B cell (primary cell): ENCODE measurements at regions not wholly inside any gene's neighbourhood (a gene's known extent, or its start where the extent isn't known, plus 50 kb on each side); places are given as distances from the start of the nearest gene placed in this dataset.

Experiments
- ATAC-seq: fragments of 200-7000 bp; cut with Tn5 transposase; one replicate; pipeline ENCODE4 v1.10.0; 2021; ENCODE audit warnings: low read depth, mild to moderate bottlenecking, moderate number of reproducible peaks, moderate library complexity
- CTCF ChIA-PET: fragments of 350-600 bp; sonication (Branson Sonifier 250); formaldehyde crosslinking; loops from one replicate; lab custom pipeline; 2021; ENCODE audit warnings: antibody characterized with exemption, inconsistent platforms; lab: Charles Lee
- POLR2A ChIA-PET: fragments of 350-600 bp; sonication (Branson Sonifier 250); formaldehyde crosslinking; loops from one replicate; lab custom pipeline; 2021; ENCODE audit warnings: antibody characterized with exemption; lab: Charles Lee
- DNase-seq: peaks from one replicate; pipeline ENCODE4 v3.0.0; 2013
- H2AFZ ChIP-seq: 2 replicates; pipeline ENCODE4 v1.6.1; 2012; ENCODE audit warnings: mild to moderate bottlenecking, low read depth, low read length; ENCODE audit not compliant: insufficient read depth, poor library complexity, severe bottlenecking
- H3K27ac ChIP-seq, 2 donors: 1 replicate in 1 of 2; 2 replicates in 1 of 2; pipeline ENCODE4 v1.5.1; 2012 to 2013; ENCODE audit warnings: low read length in 2 of 2, mild to moderate bottlenecking in 2 of 2, moderate library complexity in 1 of 2
- H3K27me3 ChIP-seq, 4 experiments: fragments of 200-600 bp in 1 of 4; sonication (generic) in 1 of 4; replicated peaks in 1 of 4; 1 replicate in 2 of 4; 2 replicates in 2 of 4; pipeline versions ENCODE4 v1.6.1 to v1.7.0; 2013 to 2016; ENCODE audit warnings: low read length in 3 of 4, mild to moderate bottlenecking in 2 of 4, mixed read lengths in 1 of 4, moderate library complexity in 1 of 4; ENCODE audit not compliant: insufficient read depth in 4 of 4, control insufficient read depth in 3 of 4; ENCODE audit errors: control extremely low read depth in 1 of 4
- H3K36me3 ChIP-seq, 2 experiments: replicated peaks in 1 of 2; 1 replicate in 1 of 2; 2 replicates in 1 of 2; pipeline versions ENCODE4 v1.6.1 to v1.7.1; 2013; ENCODE audit warnings: low read length in 1 of 2; ENCODE audit not compliant: insufficient read depth in 2 of 2, control insufficient read depth in 1 of 2; ENCODE audit errors: control extremely low read depth in 1 of 2, extremely low read depth in 1 of 2
- H3K4me1 ChIP-seq, 2 donors: fragments of 200-600 bp in 1 of 2; sonication (generic) in 1 of 2; 1 replicate in 1 of 2; 2 replicates in 1 of 2; pipeline versions ENCODE4 v1.5.1 to v1.6.1; 2013 to 2017; ENCODE audit warnings: low read length in 2 of 2; ENCODE audit not compliant: control insufficient read depth in 2 of 2, insufficient read depth in 2 of 2
- H3K4me2 ChIP-seq: replicated peaks from 2 replicates; pipeline ENCODE3; 2012; ENCODE audit warnings: mild to moderate bottlenecking, low read depth, low read length; ENCODE audit not compliant: poor library complexity, severe bottlenecking
- H3K4me3 ChIP-seq, 5 experiments: fragments of 200-600 bp in 1 of 5; sonication (generic) in 1 of 5; 1 replicate in 3 of 5; 2 replicates in 2 of 5; pipeline versions ENCODE4 v1.5.1 to v1.7.0; 2011 to 2016; ENCODE audit warnings: low read length in 4 of 5, mild to moderate bottlenecking in 4 of 5, low read depth in 2 of 5, control low read depth in 1 of 5, moderate library complexity in 1 of 5; ENCODE audit not compliant: insufficient read depth in 1 of 5; ENCODE audit errors: control extremely low read depth in 1 of 5, extremely low read depth in 1 of 5
- H3K79me2 ChIP-seq: fragments of 200-600 bp; sonication (generic); one replicate; pipeline ENCODE4 v1.6.0; 2016; ENCODE audit warnings: low read length; ENCODE audit not compliant: control insufficient read depth, insufficient read depth
- H3K9ac ChIP-seq: fragments of 200-600 bp; sonication (generic); 2 replicates; pipeline ENCODE4 v1.6.1; 2017; ENCODE audit warnings: mild to moderate bottlenecking, low read length, moderate library complexity
- H3K9me3 ChIP-seq, 3 donors: one replicate each; pipeline versions ENCODE4 v1.6.1 to v1.7.1; 2013; ENCODE audit warnings: low read length in 2 of 3; ENCODE audit not compliant: control insufficient read depth in 2 of 3, insufficient read depth in 1 of 3; ENCODE audit errors: control extremely low read depth in 1 of 3
- H4K20me1 ChIP-seq: 2 replicates; pipeline ENCODE4 v1.6.0; 2012; ENCODE audit warnings: mild to moderate bottlenecking, low read length; ENCODE audit not compliant: insufficient read depth, control insufficient read depth, poor library complexity, severe bottlenecking
- H3K27ac Mint-ChIP-seq: one replicate; pipeline ENCODE4 v1.8.0; 2021; ENCODE audit warnings: mixed read lengths
- H3K27me3 Mint-ChIP-seq: one replicate; pipeline ENCODE4 v1.8.0; 2021; ENCODE audit warnings: mixed read lengths
- H3K4me1 Mint-ChIP-seq: one replicate; pipeline ENCODE4 v1.8.0; 2021; ENCODE audit warnings: mixed read lengths
- H3K4me3 Mint-ChIP-seq: one replicate; pipeline ENCODE4 v1.8.0; 2021; ENCODE audit warnings: mixed read lengths
- H3K9me3 Mint-ChIP-seq: one replicate; pipeline ENCODE4 v1.8.0; 2022; ENCODE audit warnings: mixed read lengths; ENCODE audit not compliant: insufficient read depth
- EZH2 ChIP-seq: IDR thresholded peaks from 2 replicates; pipeline ENCODE4 v1.6.1; 2012; ENCODE audit warnings: borderline replicate concordance, low read depth, mild to moderate bottlenecking, moderate library complexity, low read length; ENCODE audit not compliant: insufficient read depth, poor library complexity, severe bottlenecking
- whole genome bisulfite sequencing: methylation state at CpG from one replicate; pipeline ENCODE4 v1.1.5; 2013; ENCODE audit warnings: missing lambda C conversion rate; ENCODE audit not compliant: insufficient coverage; 5-methylcytosine and 5-hydroxymethylcytosine counted together
- intact Hi-C: fragments of 100-400 bp; cut with micrococcal nuclease; formaldehyde crosslinking; loops from one replicate; pipeline ENCODE4 v1.10.0; 2022
- TF ChIP-seq, protein P1 (sequence below): fragments of 200-600 bp; IDR thresholded peaks from one replicate; pipeline ENCODE4 v1.8.0; 2022; ENCODE audit warnings: antibody characterized with exemption, mild to moderate bottlenecking

DNA sequence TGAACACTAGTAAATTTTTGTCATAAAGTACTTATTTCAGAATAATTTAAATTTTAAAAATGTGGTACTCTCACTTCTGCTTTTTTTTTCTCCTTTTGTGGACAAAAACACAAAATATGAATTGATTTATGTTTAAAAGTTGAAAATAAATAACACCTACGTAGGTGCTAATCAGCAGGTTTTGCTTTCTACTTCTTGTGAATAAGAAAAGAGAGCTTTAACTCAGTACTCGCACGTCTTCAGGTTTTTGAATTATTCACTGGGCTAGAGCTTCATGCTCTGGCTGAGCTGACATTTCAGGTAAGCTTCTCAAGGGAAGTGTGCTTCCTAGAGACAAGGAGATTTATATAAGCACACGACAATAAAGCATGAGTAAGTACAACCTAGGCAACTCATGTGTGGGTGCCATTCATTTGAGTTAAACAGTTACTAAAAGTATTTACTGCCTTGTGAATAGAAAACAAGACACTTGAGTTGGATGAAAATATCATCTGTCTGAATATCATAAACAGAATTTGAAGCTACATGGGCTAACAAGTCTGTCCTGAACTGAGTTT, 190.0 kb upstream of the POT1 start:
- intact Hi-C loops, result no loop called here
- Histone ChIP-seq H4K20me1 (no peaks in the 10 kb centered on the region), H3K4me3 (no peak overlapping the region), H3K9me3 (no peaks in the 10 kb centered on the region), H3K36me3 (no peaks in the 10 kb centered on the region), H3K27ac (no peak overlapping the region), H3K27me3 (no peaks in the 10 kb centered on the region), H2AFZ (no peak overlapping the region), H3K4me1 (no peaks in the 10 kb centered on the region), H3K79me2 (no peaks in the 10 kb centered on the region), H3K4me2 (no peak overlapping the region), H3K9ac (no peak overlapping the region)
- no peak for DNase-seq
- no peaks in the 10 kb centered on the region for H3K4me1 Mint-ChIP-seq
- ChIA-PET CTCF (no interaction called here), POLR2A (no interaction called here)
- no CpG with 5 or more reads among the region's 4 CpGs for WGBS
- H3K9me3 Mint-ChIP-seq, result peaks cover 3% of the 10 kb centered on the region
- H3K27me3 Mint-ChIP-seq, result no peaks in the 10 kb centered on the region
- TF ChIP-seq, protein P1, sequence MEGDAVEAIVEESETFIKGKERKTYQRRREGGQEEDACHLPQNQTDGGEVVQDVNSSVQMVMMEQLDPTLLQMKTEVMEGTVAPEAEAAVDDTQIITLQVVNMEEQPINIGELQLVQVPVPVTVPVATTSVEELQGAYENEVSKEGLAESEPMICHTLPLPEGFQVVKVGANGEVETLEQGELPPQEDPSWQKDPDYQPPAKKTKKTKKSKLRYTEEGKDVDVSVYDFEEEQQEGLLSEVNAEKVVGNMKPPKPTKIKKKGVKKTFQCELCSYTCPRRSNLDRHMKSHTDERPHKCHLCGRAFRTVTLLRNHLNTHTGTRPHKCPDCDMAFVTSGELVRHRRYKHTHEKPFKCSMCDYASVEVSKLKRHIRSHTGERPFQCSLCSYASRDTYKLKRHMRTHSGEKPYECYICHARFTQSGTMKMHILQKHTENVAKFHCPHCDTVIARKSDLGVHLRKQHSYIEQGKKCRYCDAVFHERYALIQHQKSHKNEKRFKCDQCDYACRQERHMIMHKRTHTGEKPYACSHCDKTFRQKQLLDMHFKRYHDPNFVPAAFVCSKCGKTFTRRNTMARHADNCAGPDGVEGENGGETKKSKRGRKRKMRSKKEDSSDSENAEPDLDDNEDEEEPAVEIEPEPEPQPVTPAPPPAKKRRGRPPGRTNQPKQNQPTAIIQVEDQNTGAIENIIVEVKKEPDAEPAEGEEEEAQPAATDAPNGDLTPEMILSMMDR, result no peak
- TF ChIP-seq EZH2, result no peak
- no peak overlapping the region for H3K4me3 Mint-ChIP-seq
- no peak overlapping the region for H3K27ac Mint-ChIP-seq
- no peak for ATAC-seq

DNA sequence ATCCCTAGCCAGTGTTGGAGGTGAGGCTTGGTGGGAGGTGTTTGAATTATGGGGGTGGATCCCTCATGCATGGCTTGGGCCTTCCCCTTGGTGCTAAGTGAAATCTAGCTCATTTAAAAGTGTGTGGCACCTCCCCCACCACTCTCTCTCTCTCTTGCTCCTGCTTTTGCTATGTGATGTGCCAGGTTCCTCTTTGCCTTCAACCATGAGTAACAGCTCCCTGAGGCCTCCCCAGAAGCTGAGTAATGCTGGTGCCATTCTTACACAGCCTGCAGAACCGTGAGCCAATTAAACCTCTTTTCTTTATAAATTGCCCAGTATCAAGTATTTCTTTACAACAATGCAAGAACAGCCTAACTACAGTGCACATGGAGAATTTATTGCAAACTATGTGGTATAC, 188.8 kb upstream of the POT1 start:
- POLR2A ChIA-PET, result no interaction called here
- no peak for DNase-seq
- no peaks in the 10 kb centered on the region for H3K79me2 ChIP-seq
- no peak overlapping the region for H3K9ac ChIP-seq
- no peak overlapping the region for H3K4me3 ChIP-seq
- Mint-ChIP-seq H3K4me1 (no peaks in the 10 kb centered on the region), H3K9me3 (peaks cover 1% of the 10 kb centered on the region), H3K4me3 (no peak overlapping the region), H3K27me3 (no peaks in the 10 kb centered on the region), H3K27ac (no peak overlapping the region)
- 80% methylated on average over 1 of the region's 1 CpG for WGBS
- no peak for ATAC-seq
- H3K36me3 ChIP-seq, result no peaks in the 10 kb centered on the region
- H2AFZ ChIP-seq, result no peak overlapping the region
- H3K9me3 ChIP-seq, result no peaks in the 10 kb centered on the region
- H3K27ac ChIP-seq, result no peak overlapping the region
- intact Hi-C loops, result no loop called here
- no peaks in the 10 kb centered on the region for H4K20me1 ChIP-seq
- CTCF ChIA-PET, result no interaction called here
- no peak overlapping the region for H3K4me2 ChIP-seq
- TF ChIP-seq, protein P1, result no peak
- no peak for TF ChIP-seq EZH2
- H3K27me3 ChIP-seq, result no peaks in the 10 kb centered on the region
- no peaks in the 10 kb centered on the region for H3K4me1 ChIP-seq
